Gastrocnemius medialis (tissue), 4 donors: ENCODE measurements at regions not wholly inside any gene's neighbourhood (a gene's known extent, or its start where the extent isn't known, plus 50 kb on each side); places are given as distances from the start of the nearest gene placed in this dataset.

Experiments
- CTCF ChIP-seq, 5 experiments: fragments of 450-650 bp in 3 of 5; fragments of 200-600 bp in 2 of 5; sonication (generic) in 2 of 5; IDR thresholded peaks in 4 of 5; conservative IDR thresholded peaks in 1 of 5; 1 replicate in 4 of 5; 2 replicates in 1 of 5; pipeline ENCODE4 v1.5.1; 2016 to 2019; ENCODE audit warnings: antibody characterized with exemption in 5 of 5, mild to moderate bottlenecking in 3 of 5, moderate library complexity in 3 of 5
- POLR2A ChIP-seq, 2 donors: fragments of 450-650 bp; IDR thresholded peaks; one replicate each; pipeline ENCODE4 v1.6.1; 2017; ENCODE audit warnings: antibody characterized with exemption in 2 of 2, mild to moderate bottlenecking in 2 of 2, moderate library complexity in 2 of 2

- no peak for TF ChIP-seq POLR2A (IDR thresholded peaks at IDR 0.05)
- no peak for TF ChIP-seq CTCF (IDR thresholded peaks at IDR 0.05 in 4 of 5, conservative IDR thresholded peaks at IDR 0.05 in 1 of 5)
These were observed 623.2 kb upstream of the ZFHX3 start for GRCh38 chr16:73670836-73671820.
